ENCODE measurements at regions not wholly inside any gene's neighbourhood (a gene's known extent, or its start where the extent isn't known, plus 50 kb on each side); places are given as distances from the start of the nearest gene placed in this dataset.
"Not testable (repeated sequence)": the region's sequence is repeated elsewhere in the genome, so short reads cannot be mapped to it uniquely, and the experiment has no call there.

- in situ Hi-C loops (cut with HindIII; ENCODE audit: low sequenced_read_pairs), result no loop called here
Measured at GRCh38 chr18:34350778-34351177, 126.1 kb upstream of the NOL4 start.

GRCh38 chr18:34352385-34353163 lies 127.9 kb upstream of the NOL4 start:
- in situ Hi-C loops (cut with HindIII; ENCODE audit: low sequenced_read_pairs), result no loop called here

GRCh38 chr18:34354351-34354750 lies 129.6 kb upstream of the NOL4 start:
- in situ Hi-C loops (cut with HindIII; ENCODE audit: low sequenced_read_pairs), result no loop called here

- in situ Hi-C loops (cut with HindIII; ENCODE audit: low sequenced_read_pairs), result no loop called here
Measured at GRCh38 chr18:34357944-34358580, 133.3 kb upstream of the NOL4 start.

- in situ Hi-C loops (cut with HindIII; ENCODE audit: low sequenced_read_pairs), result no loop called here
Measured at GRCh38 chr18:34358923-34359322, 134.2 kb upstream of the NOL4 start.

GRCh38 chr18:34364699-34365098 lies 140.0 kb upstream of the NOL4 start:
- in situ Hi-C loops (cut with HindIII; ENCODE audit: low sequenced_read_pairs), result no loop called here

- in situ Hi-C loops (cut with HindIII; ENCODE audit: low sequenced_read_pairs), result loop anchor here (5.0 kb wide), 1 partner anchor 89 kb away; no protein-coding TSS in a partner anchor
Measured at GRCh38 chr18:34370704-34371395, 146.1 kb upstream of the NOL4 start.

- in situ Hi-C loops (cut with HindIII; ENCODE audit: low sequenced_read_pairs), result no loop called here
Measured at GRCh38 chr18:34380326-34380725, 155.6 kb upstream of the NOL4 start.

- in situ Hi-C loops (cut with HindIII; ENCODE audit: low sequenced_read_pairs), result no loop called here
Measured at GRCh38 chr18:34385311-34385710, 160.6 kb upstream of the NOL4 start.

GRCh38 chr18:34386803-34387202 lies 162.1 kb upstream of the NOL4 start:
- in situ Hi-C loops (cut with HindIII; ENCODE audit: low sequenced_read_pairs), result no loop called here

- in situ Hi-C loops (cut with HindIII; ENCODE audit: low sequenced_read_pairs), result no loop called here
Measured at GRCh38 chr18:34397286-34397896, 172.7 kb upstream of the NOL4 start.

- in situ Hi-C loops (cut with HindIII; ENCODE audit: low sequenced_read_pairs), result no loop called here
Measured at GRCh38 chr18:34399892-34400291, 175.2 kb upstream of the NOL4 start.

- in situ Hi-C loops (cut with HindIII; ENCODE audit: low sequenced_read_pairs), result no loop called here
Measured at GRCh38 chr18:34400834-34401233, 176.1 kb upstream of the NOL4 start.

- in situ Hi-C loops (cut with HindIII; ENCODE audit: low sequenced_read_pairs), result no loop called here
Measured at GRCh38 chr18:34401775-34402174, 177.1 kb upstream of the NOL4 start.

GRCh38 chr18:34407471-34407870 lies 182.8 kb upstream of the NOL4 start:
- in situ Hi-C loops (cut with HindIII; ENCODE audit: low sequenced_read_pairs), result not testable (repeated sequence)

GRCh38 chr18:34411952-34412351 lies 187.2 kb upstream of the NOL4 start:
- in situ Hi-C loops (cut with HindIII; ENCODE audit: low sequenced_read_pairs), result no loop called here

GRCh38 chr18:34431042-34431441 lies 206.3 kb upstream of the NOL4 start:
- in situ Hi-C loops (cut with HindIII; ENCODE audit: low sequenced_read_pairs), result no loop called here

GRCh38 chr18:34444622-34445021 lies 219.9 kb upstream of the NOL4 start:
- in situ Hi-C loops (cut with HindIII; ENCODE audit: low sequenced_read_pairs), result loop anchor here (5.0 kb wide), 1 partner anchor 33 kb away; no protein-coding TSS in a partner anchor

GRCh38 chr18:34448662-34449061 lies 223.9 kb upstream of the NOL4 start:
- in situ Hi-C loops (cut with HindIII; ENCODE audit: low sequenced_read_pairs), result no loop called here

GRCh38 chr18:34457761-34458160 lies 233.0 kb upstream of the NOL4 start:
- in situ Hi-C loops (cut with HindIII; ENCODE audit: low sequenced_read_pairs), result loop anchor here (5.0 kb wide), 1 partner anchor 55 kb away; no protein-coding TSS in a partner anchor

GRCh38 chr18:34458410-34458977 lies 233.8 kb upstream of the NOL4 start:
- in situ Hi-C loops (cut with HindIII; ENCODE audit: low sequenced_read_pairs), result loop anchor here (5.0 kb wide), 1 partner anchor 54 kb away; no protein-coding TSS in a partner anchor

All from endothelial cell of hepatic sinusoid (primary cell).